Subcutaneous abdominal adipose tissue (tissue), 5 donors: ENCODE measurements at regions not wholly inside any gene's neighbourhood (a gene's known extent, or its start where the extent isn't known, plus 50 kb on each side); places are given as distances from the start of the nearest gene placed in this dataset.
"Not testable (repeated sequence)": the region's sequence is repeated elsewhere in the genome, so short reads cannot be mapped to it uniquely, and the experiment has no call there.

ENCODE experiments used
- H3K27ac ChIP-seq: one replicate; pipeline ENCODE4 v1.7.0; 2013; ENCODE audit warnings: low read depth, mild to moderate bottlenecking, inconsistent platforms, low read length, moderate library complexity
- H3K27me3 ChIP-seq, 5 donors: one replicate each; pipeline ENCODE4 v1.7.0; 2013; ENCODE audit warnings: low read length in 5 of 5, inconsistent platforms in 1 of 5; ENCODE audit not compliant: control insufficient read depth in 5 of 5, insufficient read depth in 4 of 5
- H3K36me3 ChIP-seq, 5 donors: one replicate each; pipeline ENCODE4 v1.7.0; 2013; ENCODE audit warnings: low read length in 5 of 5; ENCODE audit not compliant: control insufficient read depth in 5 of 5, insufficient read depth in 5 of 5
- H3K4me1 ChIP-seq, 5 donors: one replicate each; pipeline ENCODE4 v1.7.0; 2013; ENCODE audit warnings: low read length in 5 of 5, mild to moderate bottlenecking in 3 of 5, moderate library complexity in 1 of 5; ENCODE audit not compliant: control insufficient read depth in 5 of 5, insufficient read depth in 5 of 5
- H3K4me3 ChIP-seq, 5 donors: one replicate each; pipeline ENCODE4 v1.7.0; 2013; ENCODE audit warnings: low read length in 5 of 5, low read depth in 1 of 5
- H3K9ac ChIP-seq, 5 donors: one replicate each; pipeline ENCODE4 v1.7.0; 2013; ENCODE audit warnings: low read length in 5 of 5, mild to moderate bottlenecking in 4 of 5, moderate library complexity in 3 of 5
- H3K9me3 ChIP-seq, 5 donors: one replicate each; pipeline ENCODE4 v1.7.0; 2013; ENCODE audit warnings: low read length in 5 of 5; ENCODE audit not compliant: control insufficient read depth in 5 of 5
- donor health status: healthy.
- donor health status: healthy.
- donor health status: healthy.
- donor health status: healthy.
- donor health status: healthy.

DNA sequence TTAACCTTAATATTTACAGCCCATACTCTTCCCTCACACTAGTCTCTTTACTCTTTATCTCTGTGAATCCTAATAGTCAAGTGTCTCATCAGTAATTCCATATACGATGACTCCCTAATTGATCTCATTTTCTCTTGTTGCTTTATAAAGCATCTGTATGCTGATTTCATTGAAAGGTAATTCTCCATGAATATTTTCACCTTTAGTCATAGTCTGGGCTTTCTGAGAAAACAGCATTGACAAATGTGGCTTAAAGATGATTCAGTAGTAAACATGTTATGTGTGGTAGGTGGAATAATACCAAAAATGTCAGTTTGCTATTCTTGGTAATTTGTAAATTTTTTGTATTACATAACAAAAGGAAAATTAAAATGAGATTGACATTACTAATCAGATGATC lies 1176.5 kb downstream of the NCAM2 start:
- no peak overlapping the region for H3K9ac ChIP-seq
- H3K27ac ChIP-seq = no peak overlapping the region
- no peaks in the 10 kb centered on the region for H3K36me3 ChIP-seq
- peaks cover 0 to 4% (median 0%) of the 10 kb centered on the region in 5 donors for H3K9me3 ChIP-seq
- no peak overlapping the region for H3K4me3 ChIP-seq
- no peaks in the 10 kb centered on the region for H3K27me3 ChIP-seq
- no peaks in the 10 kb centered on the region for H3K4me1 ChIP-seq

DNA sequence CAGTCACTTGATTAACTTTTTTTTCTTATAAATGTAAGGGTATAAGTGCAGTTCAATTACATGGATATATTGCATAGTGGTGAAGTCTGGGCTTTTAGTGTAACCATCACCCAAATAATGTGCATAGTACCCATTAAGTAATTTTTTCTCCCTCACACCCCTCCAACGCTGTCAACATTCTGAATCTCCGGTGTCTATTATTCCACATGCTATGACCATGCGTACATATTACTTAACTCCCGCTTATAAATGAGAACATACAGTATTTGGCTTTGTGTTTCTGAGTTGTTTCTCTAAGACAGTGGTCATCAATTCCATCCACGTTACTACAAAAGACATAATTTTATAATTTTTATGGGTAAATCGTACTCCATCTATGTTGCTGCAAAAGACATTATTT lies 1191.1 kb downstream of the NCAM2 start:
- Histone ChIP-seq H3K27ac (no peak overlapping the region), H3K27me3 (no peaks in the 10 kb centered on the region), H3K9me3 (no peaks in the 10 kb centered on the region), H3K9ac (no peak overlapping the region), H3K4me3 (no peak overlapping the region), H3K4me1 (no peaks in the 10 kb centered on the region), H3K36me3 (no peaks in the 10 kb centered on the region)

DNA sequence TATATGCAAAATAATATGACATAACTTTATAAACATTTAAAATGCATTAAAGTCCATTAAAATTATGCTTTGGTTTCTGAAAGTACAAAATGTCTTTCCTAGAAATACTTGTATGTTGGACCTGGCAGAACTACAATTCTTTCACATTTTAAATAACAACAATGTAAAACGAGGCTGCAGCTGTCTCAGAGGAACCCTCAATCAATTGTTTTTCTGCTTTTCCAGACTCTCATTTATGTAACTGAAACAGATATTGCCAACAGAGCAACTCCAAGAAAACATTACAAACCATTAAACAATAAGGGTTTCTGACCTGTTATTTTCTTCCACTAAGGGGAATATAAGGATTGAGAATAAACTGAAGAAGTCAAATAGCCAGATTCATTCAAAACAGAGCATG lies 1193.4 kb downstream of the NCAM2 start:
- no peaks in the 10 kb centered on the region for H3K4me1 ChIP-seq
- H3K27ac ChIP-seq = no peak overlapping the region
- no peak overlapping the region for H3K9ac ChIP-seq
- no peak overlapping the region for H3K4me3 ChIP-seq
- no peaks in the 10 kb centered on the region for H3K27me3 ChIP-seq
- no peaks in the 10 kb centered on the region for H3K36me3 ChIP-seq
- H3K9me3 ChIP-seq = no peaks in the 10 kb centered on the region

DNA sequence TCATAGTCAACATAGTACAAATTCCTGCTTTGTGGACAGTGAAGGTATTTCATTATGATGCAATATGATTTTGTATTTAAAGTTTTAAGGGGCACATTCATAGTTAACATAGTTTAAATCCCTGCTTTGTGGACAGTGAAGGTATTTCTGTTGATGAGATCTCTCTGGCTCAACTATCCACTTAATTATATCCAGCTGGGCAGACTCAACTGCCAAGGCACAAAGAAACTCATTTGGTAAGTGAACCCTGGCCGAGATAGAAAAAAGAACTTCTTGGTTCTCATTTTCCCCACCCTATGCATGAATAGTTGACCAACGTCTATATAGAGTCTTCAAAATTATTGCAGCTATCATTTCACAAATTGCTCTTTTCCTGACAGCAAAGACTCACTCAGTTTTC lies 1194.6 kb downstream of the NCAM2 start:
- Histone ChIP-seq H3K9me3 (no peaks in the 10 kb centered on the region), H3K27me3 (no peaks in the 10 kb centered on the region), H3K4me1 (no peaks in the 10 kb centered on the region), H3K36me3 (no peaks in the 10 kb centered on the region), H3K4me3 (no peak overlapping the region), H3K9ac (no peak overlapping the region), H3K27ac (no peak overlapping the region)

DNA sequence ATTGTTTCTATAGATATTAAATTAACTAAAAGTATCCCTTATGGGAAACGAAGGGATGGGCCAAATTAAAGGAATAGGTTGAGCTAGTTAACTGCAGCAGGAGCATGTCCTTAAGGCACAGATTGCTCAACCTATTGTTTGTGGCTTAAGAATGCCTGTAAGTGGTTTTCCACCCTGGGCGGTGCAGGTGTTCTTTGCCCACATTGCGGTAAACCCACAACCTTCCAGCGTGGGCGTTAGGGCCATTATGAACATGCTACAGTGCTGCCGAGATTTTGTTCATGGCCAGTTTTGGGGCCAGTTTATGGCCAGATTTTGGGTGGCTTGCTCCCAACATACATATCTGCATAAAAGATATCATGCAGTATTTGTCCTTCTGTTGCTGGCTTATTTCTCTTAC lies 1196.8 kb downstream of the NCAM2 start:
- H3K4me3 ChIP-seq, H3K9ac ChIP-seq, H3K4me1 ChIP-seq, H3K27me3 ChIP-seq, H3K9me3 ChIP-seq, H3K27ac ChIP-seq, H3K36me3 ChIP-seq: not testable (repeated sequence)

DNA sequence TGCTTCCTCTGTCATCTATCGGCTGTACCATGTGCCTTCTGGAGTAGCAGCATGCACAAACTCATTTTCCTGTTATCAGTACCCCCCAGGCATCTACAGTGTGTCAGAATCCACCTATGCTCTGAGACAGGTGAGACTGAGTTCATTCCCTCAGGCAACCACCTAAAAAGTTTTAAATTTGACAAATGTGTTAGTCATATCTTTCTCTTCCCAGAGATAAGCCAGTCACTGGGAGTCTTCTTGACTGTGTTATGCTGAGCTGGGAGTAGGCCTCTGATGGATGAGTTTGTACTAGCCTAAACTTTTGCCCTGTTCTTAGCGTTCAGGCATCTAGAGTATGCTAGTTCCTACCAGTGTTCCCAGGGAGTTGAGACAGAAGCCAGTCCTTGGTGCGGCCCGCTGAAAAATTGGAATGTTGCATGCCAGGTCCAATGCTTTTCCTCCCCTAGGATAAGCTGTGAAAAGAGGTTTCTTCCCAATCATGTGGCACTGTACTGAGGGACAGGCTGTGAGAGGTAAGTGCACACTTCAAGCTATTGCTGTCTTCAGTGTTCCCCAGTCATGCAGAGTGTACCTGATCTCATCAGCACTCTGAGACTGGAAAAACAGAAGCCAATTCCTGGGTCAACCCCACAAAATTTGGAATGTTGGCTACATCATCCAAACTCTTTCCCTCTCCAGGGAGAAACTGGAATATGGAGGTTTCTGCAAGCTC lies 1202.3 kb downstream of the NCAM2 start:
- Histone ChIP-seq H3K9me3 (no peaks in the 10 kb centered on the region), H3K27ac (no peak overlapping the region), H3K27me3 (no peaks in the 10 kb centered on the region), H3K36me3 (no peaks in the 10 kb centered on the region), H3K4me1 (peaks cover 0 to 13% (median 1%) of the 10 kb centered on the region in 5 donors), H3K4me3 (no peak overlapping the region), H3K9ac (no peak overlapping the region)

DNA sequence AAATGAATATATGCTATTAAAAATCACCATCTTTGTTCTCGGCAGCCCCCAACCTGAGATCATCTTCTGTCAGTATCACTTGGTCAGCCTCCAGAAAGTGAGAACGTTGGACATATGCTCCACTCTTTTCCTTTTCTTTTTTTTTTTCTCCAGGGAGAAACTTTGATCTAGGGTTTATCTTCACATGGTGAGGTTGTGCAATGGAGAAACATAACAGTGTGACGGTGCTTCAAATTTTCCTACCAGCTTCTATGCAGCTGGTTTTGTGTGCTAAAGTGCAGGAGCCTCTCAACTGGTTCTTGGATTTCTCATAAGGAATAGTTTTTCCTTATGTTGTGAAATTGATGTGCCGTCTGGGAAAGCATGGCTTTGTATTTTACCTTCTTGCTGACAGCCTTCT lies 1202.9 kb downstream of the NCAM2 start:
- Histone ChIP-seq H3K4me1 (peaks cover 0 to 13% (median 1%) of the 10 kb centered on the region in 5 donors), H3K27me3 (no peaks in the 10 kb centered on the region), H3K9ac (no peak overlapping the region), H3K9me3 (no peaks in the 10 kb centered on the region), H3K27ac (no peak overlapping the region), H3K36me3 (no peaks in the 10 kb centered on the region), H3K4me3 (no peak overlapping the region)

DNA sequence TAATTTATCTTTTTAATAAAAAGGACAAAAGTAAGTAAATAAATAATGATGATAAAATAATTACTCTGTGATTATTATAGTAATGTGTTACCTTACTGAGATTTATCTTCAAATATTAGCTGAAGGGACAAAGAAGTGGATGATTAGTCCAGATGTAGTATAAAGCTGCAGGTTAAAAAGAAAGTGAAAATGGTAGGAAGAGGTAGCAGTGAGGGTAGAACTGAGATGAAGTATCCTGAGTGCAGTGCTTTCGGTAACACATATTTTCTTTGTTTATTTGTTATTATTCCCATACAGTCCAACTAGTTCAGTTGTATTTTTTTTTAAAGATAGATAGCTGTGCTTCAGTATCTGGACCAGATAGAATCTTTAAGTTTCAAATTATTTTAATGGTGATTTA lies 1203.5 kb downstream of the NCAM2 start:
- Histone ChIP-seq H3K9ac (no peak overlapping the region), H3K27me3 (no peaks in the 10 kb centered on the region), H3K27ac (no peak overlapping the region), H3K4me1 (peaks cover 0 to 13% (median 1%) of the 10 kb centered on the region in 5 donors), H3K36me3 (no peaks in the 10 kb centered on the region), H3K9me3 (no peaks in the 10 kb centered on the region), H3K4me3 (no peak overlapping the region)

DNA sequence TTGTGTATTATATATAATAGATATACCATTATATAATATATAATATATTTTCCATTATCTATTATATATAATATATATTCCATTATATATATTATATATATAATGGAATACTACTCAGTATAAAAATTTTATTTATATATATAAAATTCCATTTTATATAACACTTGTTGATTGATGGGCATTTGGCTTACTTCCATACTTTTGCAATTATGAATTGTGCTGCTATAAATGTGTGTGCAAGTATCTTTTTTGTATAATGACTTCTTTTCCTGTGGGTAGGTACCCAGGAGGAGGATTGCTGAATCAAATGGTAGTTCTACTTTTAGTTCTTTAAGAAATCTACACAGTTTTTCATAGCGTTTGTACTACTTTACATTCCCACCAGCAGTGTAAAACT lies 1211.1 kb downstream of the NCAM2 start:
- no peak overlapping the region for H3K27ac ChIP-seq

DNA sequence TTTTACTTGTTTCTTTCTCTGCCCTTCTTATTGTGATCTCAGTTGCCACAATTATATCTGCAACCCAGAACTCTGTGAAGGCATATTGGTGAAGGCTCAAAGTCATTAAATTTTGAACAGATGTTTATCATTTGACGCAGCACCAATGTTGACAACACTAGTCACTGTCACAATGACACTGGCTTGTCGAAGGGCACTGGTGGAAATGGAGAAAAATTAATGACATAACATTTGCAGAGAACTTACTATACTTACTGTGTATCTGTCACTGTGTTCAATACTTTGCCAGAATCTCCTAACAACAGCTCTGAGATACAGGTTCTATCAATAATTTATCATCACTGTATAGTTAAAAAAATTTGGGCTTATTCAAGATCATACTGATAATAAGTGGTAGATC lies 1213.7 kb downstream of the NCAM2 start:
- Histone ChIP-seq H3K27me3 (no peaks in the 10 kb centered on the region), H3K9me3 (no peaks in the 10 kb centered on the region), H3K36me3 (no peaks in the 10 kb centered on the region), H3K4me1 (no peaks in the 10 kb centered on the region), H3K9ac (no peak overlapping the region), H3K27ac (no peak overlapping the region), H3K4me3 (no peak overlapping the region)

More for the DNA sequence above, 1211.1 kb downstream of the NCAM2 start:
- no peaks in the 10 kb centered on the region for H3K27me3 ChIP-seq
- no peaks in the 10 kb centered on the region for H3K36me3 ChIP-seq
- no peaks in the 10 kb centered on the region for H3K4me1 ChIP-seq
- H3K9ac ChIP-seq = no peak overlapping the region
- H3K4me3 ChIP-seq = no peak overlapping the region
- H3K9me3 ChIP-seq = no peaks in the 10 kb centered on the region

DNA sequence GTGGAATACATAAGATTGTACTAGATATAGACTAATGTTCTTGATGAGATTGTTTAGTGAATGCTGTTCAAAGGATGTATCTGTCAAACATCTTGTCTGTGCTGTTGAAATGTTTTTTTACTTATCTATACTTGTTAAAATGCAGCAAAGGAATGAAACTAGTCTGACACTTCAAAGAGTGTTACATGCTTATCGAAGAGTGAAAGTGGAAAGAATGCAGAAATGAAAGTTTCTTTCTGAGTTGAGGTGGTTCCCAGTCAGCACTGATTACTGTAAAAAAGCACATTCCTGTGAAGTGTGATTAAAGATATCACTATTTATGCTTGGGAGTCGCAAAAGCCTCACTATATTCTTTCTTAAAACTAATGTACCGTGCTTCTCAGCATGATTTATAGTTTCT lies 1225.2 kb downstream of the NCAM2 start:
- Histone ChIP-seq H3K36me3 (no peaks in the 10 kb centered on the region), H3K4me1 (no peaks in the 10 kb centered on the region), H3K27me3 (no peaks in the 10 kb centered on the region), H3K9ac (no peak overlapping the region), H3K4me3 (no peak overlapping the region), H3K27ac (no peak overlapping the region), H3K9me3 (no peaks in the 10 kb centered on the region)
